H1 (cell line): ENCODE measurements at regions not wholly inside any gene's neighbourhood (a gene's known extent, or its start where the extent isn't known, plus 50 kb on each side); places are given as distances from the start of the nearest gene placed in this dataset.

Experiments used
- CTCF ChIA-PET: fragments of 300-600 bp; sonication (Branson Sonifier 250); formaldehyde crosslinking; loops from one replicate; lab custom pipeline; 2021; ENCODE audit not compliant: partially characterized antibody; lab: Charles Lee
- POLR2A ChIA-PET: fragments of 300-600 bp; sonication (Branson Sonifier 250); formaldehyde crosslinking; loops from one replicate; lab custom pipeline; 2021; ENCODE audit warnings: inconsistent platforms; ENCODE audit not compliant: partially characterized antibody; lab: Charles Lee
- DNase-seq, 2 experiments: peaks; one replicate each; pipeline versions ENCODE4 v3.0.0 to v3.0.0-alpha.2; 2010 to 2022; ENCODE audit warnings: low spot score in 2 of 2, low read depth in 1 of 2, mixed read lengths in 1 of 2
- FAIRE-seq: peaks from 2 replicates; lab custom pipeline; 2011; peaks lifted over from hg19 to GRCh38; lab: Jason Lieb, UNC
- H2AFZ ChIP-seq: 2 replicates; pipeline ENCODE4 v1.8.1; 2012; ENCODE audit warnings: low read length, inconsistent platforms
- H2AK5ac ChIP-seq: 2 replicates; pipeline ENCODE4 v1.6.1; 2013; ENCODE audit warnings: low read depth, low read length
- H2BK120ac ChIP-seq: replicated peaks from 2 replicates; pipeline ENCODE3; 2013; ENCODE audit warnings: low read depth, low read length, inconsistent platforms
- H2BK12ac ChIP-seq: 2 replicates; pipeline ENCODE4 v1.6.1; 2013; ENCODE audit warnings: low read depth, low read length
- H2BK15ac ChIP-seq: 2 replicates; pipeline ENCODE4 v1.6.1; 2013; ENCODE audit warnings: low read length
- H2BK20ac ChIP-seq: 2 replicates; pipeline ENCODE4 v1.6.1; 2013; ENCODE audit warnings: low read length
- H2BK5ac ChIP-seq: 2 replicates; pipeline ENCODE4 v1.6.1; 2013; ENCODE audit warnings: low read depth, low read length
- H3K14ac ChIP-seq: 2 replicates; pipeline ENCODE4 v1.6.1; 2013; ENCODE audit warnings: inconsistent platforms; ENCODE audit not compliant: insufficient read length
- H3K18ac ChIP-seq: 2 replicates; pipeline ENCODE4 v1.6.1; 2013; ENCODE audit warnings: low read length; ENCODE audit errors: extremely low read depth
- H3K23ac ChIP-seq: 2 replicates; pipeline ENCODE4 v1.6.1; 2013; ENCODE audit warnings: inconsistent platforms; ENCODE audit not compliant: insufficient read length
- H3K23me2 ChIP-seq: 2 replicates; pipeline ENCODE4 v1.6.1; 2013; ENCODE audit warnings: low read depth, low read length
- H3K27ac ChIP-seq: 2 replicates; pipeline ENCODE4 v1.6.1; 2011; ENCODE audit warnings: low read depth, low read length, inconsistent platforms
- H3K27me3 ChIP-seq, 4 experiments: replicated peaks in 1 of 4; 1 replicate in 1 of 4; 2 replicates in 3 of 4; pipeline versions ENCODE4 v1.6.1 to v1.8.1; 2011 to 2013; ENCODE audit warnings: low read length in 3 of 4, mild to moderate bottlenecking in 3 of 4, inconsistent platforms in 2 of 4, mixed read lengths in 2 of 4, moderate library complexity in 1 of 4; ENCODE audit not compliant: control insufficient read depth in 3 of 4, insufficient read depth in 3 of 4; ENCODE audit errors: extremely low read depth in 1 of 4
- H3K36me3 ChIP-seq, 4 experiments: 2 replicates each; pipeline versions ENCODE4 v1.6.1 to v1.8.1; 2011 to 2013; ENCODE audit warnings: mild to moderate bottlenecking in 4 of 4, low read length in 3 of 4, moderate library complexity in 2 of 4, control low read depth in 1 of 4, inconsistent platforms in 1 of 4; ENCODE audit not compliant: insufficient read depth in 4 of 4, control insufficient read depth in 2 of 4
- H3K4ac ChIP-seq: replicated peaks from 2 replicates; pipeline ENCODE3; 2013; ENCODE audit warnings: low read length, low read depth, mixed read lengths, inconsistent platforms; ENCODE audit not compliant: insufficient read length
- H3K4me1 ChIP-seq, 4 experiments: replicated peaks in 1 of 4; 1 replicate in 1 of 4; 2 replicates in 3 of 4; pipeline versions ENCODE4 v1.6.1 to v1.8.1; 2011 to 2013; ENCODE audit warnings: low read length in 3 of 4, inconsistent platforms in 2 of 4, mixed read lengths in 1 of 4; ENCODE audit not compliant: insufficient read depth in 4 of 4, control insufficient read depth in 3 of 4
- H3K4me2 ChIP-seq, 2 experiments: 2 replicates each; pipeline versions ENCODE4 v1.6.1 to v1.8.1; 2011 to 2013; ENCODE audit warnings: low read depth in 2 of 2, low read length in 2 of 2, control low read depth in 1 of 2, inconsistent platforms in 1 of 2, mild to moderate bottlenecking in 1 of 2; ENCODE audit not compliant: insufficient read depth in 1 of 2
- H3K4me3 ChIP-seq, 4 experiments: fragments of 200-600, 300-600 bp in 1 of 4; sonication (generic), shearing (Covaris generic), sonication (Bioruptor Twin) in 1 of 4; 2 replicates each; pipeline versions ENCODE4 v1.5.1 to v1.8.1; 2011 to 2016; ENCODE audit warnings: low read length in 4 of 4, low read depth in 3 of 4, control low read depth in 2 of 4, inconsistent platforms in 2 of 4, mild to moderate bottlenecking in 2 of 4, mixed read lengths in 1 of 4, moderate library complexity in 1 of 4; ENCODE audit not compliant: insufficient read depth in 2 of 4; ENCODE audit errors: extremely low read depth in 1 of 4
- H3K56ac ChIP-seq: replicated peaks from 2 replicates; pipeline ENCODE3; 2013; ENCODE audit warnings: low read depth, mild to moderate bottlenecking, mixed read lengths, low read length, inconsistent platforms; ENCODE audit not compliant: insufficient read length
- H3K79me1 ChIP-seq: 2 replicates; pipeline ENCODE4 v1.6.1; 2013; ENCODE audit warnings: low read depth, low read length, control low read depth
- H3K79me2 ChIP-seq, 2 experiments: 2 replicates each; pipeline versions ENCODE4 v1.6.1 to v1.8.1; 2012 to 2013; ENCODE audit warnings: low read length in 2 of 2, mild to moderate bottlenecking in 2 of 2, inconsistent platforms in 1 of 2; ENCODE audit not compliant: insufficient read depth in 2 of 2, control insufficient read depth in 1 of 2
- H3K9ac ChIP-seq, 4 experiments: replicated peaks in 1 of 4; 1 replicate in 1 of 4; 2 replicates in 3 of 4; pipeline versions ENCODE4 v1.6.1 to v1.8.1; 2011 to 2013; ENCODE audit warnings: low read depth in 3 of 4, low read length in 3 of 4, control low read depth in 2 of 4, mild to moderate bottlenecking in 2 of 4, moderate library complexity in 2 of 4, inconsistent platforms in 1 of 4; ENCODE audit errors: extremely low read depth in 1 of 4
- H3K9me3 ChIP-seq, 2 experiments: 2 replicates each; pipeline versions ENCODE4 v1.6.1 to v1.8.1; 2012 to 2013; ENCODE audit warnings: mild to moderate bottlenecking in 2 of 2, moderate library complexity in 2 of 2, control low read depth in 1 of 2, inconsistent platforms in 1 of 2, low read depth in 1 of 2, low read length in 1 of 2, mixed read lengths in 1 of 2; ENCODE audit not compliant: insufficient read depth in 2 of 2
- H4K20me1 ChIP-seq, 2 experiments: replicated peaks in 1 of 2; 2 replicates each; pipeline versions ENCODE3 to v1.8.1; 2011 to 2013; ENCODE audit warnings: inconsistent platforms in 2 of 2, low read length in 2 of 2, mild to moderate bottlenecking in 1 of 2; ENCODE audit not compliant: insufficient read depth in 2 of 2, control insufficient read depth in 1 of 2
- H4K5ac ChIP-seq: 2 replicates; pipeline ENCODE4 v1.6.1; 2013; ENCODE audit warnings: low read length, low read depth, mixed read lengths, inconsistent platforms; ENCODE audit not compliant: insufficient read length
- H4K8ac ChIP-seq: 2 replicates; pipeline ENCODE4 v1.8.0; 2013; ENCODE audit warnings: mild to moderate bottlenecking, moderate library complexity, low read length, inconsistent platforms; ENCODE audit not compliant: insufficient read depth; ENCODE audit errors: extremely low read depth
- H4K91ac ChIP-seq: replicated peaks from 2 replicates; pipeline ENCODE3; 2013; ENCODE audit warnings: low read length, mixed read lengths, inconsistent platforms; ENCODE audit not compliant: insufficient read length
- ATF3 ChIP-seq: IDR thresholded peaks from 2 replicates; pipeline ENCODE4 v1.6.1; 2011; ENCODE audit warnings: low read depth, mild to moderate bottlenecking, low read length; ENCODE audit not compliant: insufficient read depth
- CTBP2 ChIP-seq: IDR thresholded peaks from 2 replicates; pipeline ENCODE4 v1.7.0; 2011; ENCODE audit warnings: borderline replicate concordance, mild to moderate bottlenecking, moderate library complexity, mixed read lengths, low read length; ENCODE audit not compliant: insufficient read depth, insufficient read length
- EP300 ChIP-seq, 2 experiments: IDR thresholded peaks; 1 replicate in 1 of 2; 2 replicates in 1 of 2; pipeline ENCODE4 v1.6.1; 2011 to 2012; ENCODE audit warnings: low read depth in 2 of 2, low read length in 2 of 2, mild to moderate bottlenecking in 2 of 2, borderline replicate concordance in 1 of 2, inconsistent platforms in 1 of 2, moderate library complexity in 1 of 2
- GABPA ChIP-seq: IDR thresholded peaks from 2 replicates; pipeline ENCODE4 v1.6.1; 2011; ENCODE audit warnings: mild to moderate bottlenecking, low read length, moderate library complexity, borderline replicate concordance; ENCODE audit not compliant: insufficient read depth
- MAFK ChIP-seq: IDR thresholded peaks from 2 replicates; pipeline ENCODE4 v1.6.1; 2012; ENCODE audit warnings: low read depth, mild to moderate bottlenecking, improper control_type of control experiment, low read length
- SAP30 ChIP-seq: fragments of 300-600 bp; sonication (generic); IDR thresholded peaks from 2 replicates; pipeline ENCODE4 v1.7.1; 2012; ENCODE audit warnings: low read length, moderate library complexity, mild to moderate bottlenecking, inconsistent platforms; ENCODE audit not compliant: insufficient read depth, insufficient replicate concordance
- SIRT6 ChIP-seq: IDR thresholded peaks from one replicate; pipeline ENCODE4 v1.7.1; 2012; ENCODE audit warnings: low read length, inconsistent platforms
- SRF ChIP-seq: IDR thresholded peaks from 2 replicates; pipeline ENCODE4 v1.6.1; 2011; ENCODE audit warnings: mild to moderate bottlenecking, low read depth, low read length, moderate library complexity
- TEAD4 ChIP-seq: IDR thresholded peaks from 2 replicates; pipeline ENCODE4 v1.6.1; 2012; ENCODE audit warnings: low read depth, low read length, inconsistent platforms, mixed read lengths
- USF2 ChIP-seq: IDR thresholded peaks from 2 replicates; pipeline ENCODE4 v1.6.1; 2011; ENCODE audit warnings: low read length, improper control_type of control experiment
- WGBS, 2 experiments: shearing (Covaris generic) in 1 of 2; methylation state at CpG; one replicate each; pipeline versions ENCODE4 v1.1.6 to v1.1.7; 2013 to 2015; ENCODE audit warnings: low lambda C conversion rate in 2 of 2, mixed read lengths in 2 of 2, inconsistent platforms in 1 of 2, low coverage in 1 of 2, missing lambda C conversion rate in 1 of 2; ENCODE audit not compliant: insufficient replicate concordance in 2 of 2, insufficient coverage in 1 of 2, insufficient read length in 1 of 2; ENCODE audit errors: extremely low coverage in 1 of 2, missing lambda C conversion rate in 1 of 2; 5-methylcytosine and 5-hydroxymethylcytosine counted together

GRCh38 chr2:53452957-53453748, 314.5 kb upstream of the CHAC2 start:
- Histone ChIP-seq H3K79me1 (no peaks in the 10 kb centered on the region), H2BK5ac (no peak overlapping the region), H4K8ac (no peak overlapping the region), H2BK12ac (no peak overlapping the region), H3K9ac (no peak overlapping the region), H2BK120ac (no peak overlapping the region), H3K27ac (no peak overlapping the region), H2AFZ (no peak overlapping the region), H2AK5ac (no peak overlapping the region), H3K27me3 (no peaks in the 10 kb centered on the region), H3K9me3 (0 out of 4 replicates have a peak, but pooled peaks cover 2% of the 10 kb centered on the region in 2 experiments), H3K18ac (no peak overlapping the region), H4K5ac (no peak overlapping the region), H3K36me3 (no peaks in the 10 kb centered on the region), H4K91ac (no peak overlapping the region), H4K20me1 (no peaks in the 10 kb centered on the region), H3K4me1 (peaks cover 0 to 5% (median 0%) of the 10 kb centered on the region in 4 experiments; a peak in 1 of 7 replicates), H2BK15ac (no peak overlapping the region), H3K14ac (no peak overlapping the region), H3K56ac (no peak overlapping the region), H3K23ac (no peak overlapping the region), H3K4ac (no peak overlapping the region), H3K4me3 (no peak overlapping the region), H3K4me2 (no peak overlapping the region), H2BK20ac (no peak overlapping the region), H3K79me2 (no peaks in the 10 kb centered on the region), H3K23me2 (no peaks in the 10 kb centered on the region; the same call in 1 of the 2 replicates)
- CTCF ChIA-PET = interaction anchor here (1.0 to 1.3 kb wide), 3 partner anchors 9 to 36 kb away, joined by 3 to 5 read pairs (median 3); no protein-coding TSS in a partner anchor
- POLR2A ChIA-PET = no interaction called here
- WGBS, 2 experiments = 74% methylated on average over 8 of the region's 8 CpGs; no CpG with 5 or more reads in 1 of the 2 experiments
- DNase-seq (no peak), FAIRE-seq (no peak)
- TF ChIP-seq ATF3 (no peak), USF2 (no peak), CTBP2 (no peak), MAFK (no peak), SRF (no peak), SAP30 (no peak), GABPA (no peak), EP300 (IDR thresholded peaks at IDR 0.05; ENCODE audit: borderline replicate concordance in 1 of 2, low read depth in 2 of 2, low read length in 2 of 2) (no peak), TEAD4 (no peak), SIRT6 (no peak)
